K562 (cell line): ENCODE measurements at regions not wholly inside any gene's neighbourhood (a gene's known extent, or its start where the extent isn't known, plus 50 kb on each side); places are given as distances from the start of the nearest gene placed in this dataset.

ENCODE experiments used
- EHMT2 ChIP-seq: fragments of 450-650 bp; IDR thresholded peaks from 2 replicates; pipeline ENCODE4 v1.6.1; 2018; ENCODE audit warnings: antibody characterized with exemption
- ETV6 ChIP-seq, 3 experiments: fragments of 150-350 bp in 1 of 3; sonication (generic) in 1 of 3; formaldehyde crosslinking in 1 of 3; IDR thresholded peaks; 2 replicates each; pipeline versions ENCODE4 v1.6.1 to v1.8.0; 2014 to 2022; ENCODE audit warnings: borderline replicate concordance in 2 of 3, low read depth in 2 of 3, antibody characterized with exemption in 1 of 3, low read length in 1 of 3, mild to moderate bottlenecking in 1 of 3, missing genetic modification reagents in 1 of 3
- MECOM ChIP-seq: fragments of 250-450 bp; sonication (Bioruptor Pico); IDR thresholded peaks from 2 replicates; pipeline ENCODE4 v1.8.0; 2022; ENCODE audit warnings: inconsistent platforms
- POLR3A ChIP-seq: IDR thresholded peaks from 2 replicates; pipeline ENCODE4 v1.6.1; 2011; ENCODE audit warnings: borderline replicate concordance, mild to moderate bottlenecking, moderate library complexity; ENCODE audit not compliant: insufficient read length, insufficient read depth; ENCODE audit errors: extremely low read depth
- ZC3H11A ChIP-seq: IDR thresholded peaks from 2 replicates; pipeline ENCODE4 v1.6.1; 2012; ENCODE audit warnings: low read depth, low read length, improper control_type of control experiment
- TF ChIP-seq, protein P1 (sequence below): sonication (generic); formaldehyde crosslinking; IDR thresholded peaks from 2 replicates; pipeline ENCODE4 v1.8.0; 2023; ENCODE audit warnings: missing genetic modification reagents, mild to moderate bottlenecking, borderline replicate concordance

GRCh38 chr5:20959347-20959746 is 971.3 kb upstream of the CDH18 start (continued):
- TF ChIP-seq, protein P1, sequence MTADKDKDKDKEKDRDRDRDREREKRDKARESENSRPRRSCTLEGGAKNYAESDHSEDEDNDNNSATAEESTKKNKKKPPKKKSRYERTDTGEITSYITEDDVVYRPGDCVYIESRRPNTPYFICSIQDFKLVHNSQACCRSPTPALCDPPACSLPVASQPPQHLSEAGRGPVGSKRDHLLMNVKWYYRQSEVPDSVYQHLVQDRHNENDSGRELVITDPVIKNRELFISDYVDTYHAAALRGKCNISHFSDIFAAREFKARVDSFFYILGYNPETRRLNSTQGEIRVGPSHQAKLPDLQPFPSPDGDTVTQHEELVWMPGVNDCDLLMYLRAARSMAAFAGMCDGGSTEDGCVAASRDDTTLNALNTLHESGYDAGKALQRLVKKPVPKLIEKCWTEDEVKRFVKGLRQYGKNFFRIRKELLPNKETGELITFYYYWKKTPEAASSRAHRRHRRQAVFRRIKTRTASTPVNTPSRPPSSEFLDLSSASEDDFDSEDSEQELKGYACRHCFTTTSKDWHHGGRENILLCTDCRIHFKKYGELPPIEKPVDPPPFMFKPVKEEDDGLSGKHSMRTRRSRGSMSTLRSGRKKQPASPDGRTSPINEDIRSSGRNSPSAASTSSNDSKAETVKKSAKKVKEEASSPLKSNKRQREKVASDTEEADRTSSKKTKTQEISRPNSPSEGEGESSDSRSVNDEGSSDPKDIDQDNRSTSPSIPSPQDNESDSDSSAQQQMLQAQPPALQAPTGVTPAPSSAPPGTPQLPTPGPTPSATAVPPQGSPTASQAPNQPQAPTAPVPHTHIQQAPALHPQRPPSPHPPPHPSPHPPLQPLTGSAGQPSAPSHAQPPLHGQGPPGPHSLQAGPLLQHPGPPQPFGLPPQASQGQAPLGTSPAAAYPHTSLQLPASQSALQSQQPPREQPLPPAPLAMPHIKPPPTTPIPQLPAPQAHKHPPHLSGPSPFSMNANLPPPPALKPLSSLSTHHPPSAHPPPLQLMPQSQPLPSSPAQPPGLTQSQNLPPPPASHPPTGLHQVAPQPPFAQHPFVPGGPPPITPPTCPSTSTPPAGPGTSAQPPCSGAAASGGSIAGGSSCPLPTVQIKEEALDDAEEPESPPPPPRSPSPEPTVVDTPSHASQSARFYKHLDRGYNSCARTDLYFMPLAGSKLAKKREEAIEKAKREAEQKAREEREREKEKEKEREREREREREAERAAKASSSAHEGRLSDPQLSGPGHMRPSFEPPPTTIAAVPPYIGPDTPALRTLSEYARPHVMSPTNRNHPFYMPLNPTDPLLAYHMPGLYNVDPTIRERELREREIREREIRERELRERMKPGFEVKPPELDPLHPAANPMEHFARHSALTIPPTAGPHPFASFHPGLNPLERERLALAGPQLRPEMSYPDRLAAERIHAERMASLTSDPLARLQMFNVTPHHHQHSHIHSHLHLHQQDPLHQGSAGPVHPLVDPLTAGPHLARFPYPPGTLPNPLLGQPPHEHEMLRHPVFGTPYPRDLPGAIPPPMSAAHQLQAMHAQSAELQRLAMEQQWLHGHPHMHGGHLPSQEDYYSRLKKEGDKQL (CRISPR knock-in tag): no peak
- TF ChIP-seq MECOM (CRISPR knock-in tag): no peak
- TF ChIP-seq POLR3A: no peak
- TF ChIP-seq ETV6 (IDR thresholded peaks at IDR 0.05; ENCODE audit: borderline replicate concordance in 1 of 2, low read depth in 2 of 2, low read length in 1 of 2): no peak
- no peak for TF ChIP-seq ETV6 (CRISPR knock-in tag; IDR thresholded peaks at IDR 0.05; ENCODE audit: borderline replicate concordance)
- no peak for TF ChIP-seq EHMT2
- no peak for TF ChIP-seq ZC3H11A
- TF ChIP-seq, all 486 proteins: peak for 0
